GM12892 (cell line): ENCODE measurements at regions not wholly inside any gene's neighbourhood (a gene's known extent, or its start where the extent isn't known, plus 50 kb on each side); places are given as distances from the start of the nearest gene placed in this dataset.

Experiments used
- POLR2A ChIP-seq: IDR thresholded peaks from 2 replicates; pipeline ENCODE4 v1.6.1; 2011; ENCODE audit warnings: low read depth, low read length, control low read depth
- TAF1 ChIP-seq: IDR thresholded peaks from 2 replicates; pipeline ENCODE4 v1.6.1; 2011; ENCODE audit warnings: low read depth, mild to moderate bottlenecking, control low read depth, low read length, borderline replicate concordance

DNA sequence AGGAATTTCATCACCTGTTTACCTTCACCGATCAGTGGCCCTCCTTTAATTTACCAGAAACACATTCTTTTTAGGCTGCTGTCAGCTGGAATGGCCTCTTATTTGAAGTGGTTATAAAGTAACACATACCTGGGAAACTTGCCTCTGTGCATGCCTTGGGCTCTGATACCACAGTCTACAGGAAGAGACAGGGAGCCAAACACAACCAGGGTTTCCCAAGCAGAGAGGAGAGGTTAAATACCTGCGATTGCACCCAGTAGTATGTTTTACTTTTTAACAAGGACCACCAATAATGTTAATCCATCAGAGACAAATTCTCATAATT is 444.0 kb upstream of the SGCG start:
- TF ChIP-seq POLR2A (no peak), TAF1 (no peak)
